ENCODE measurements at regions not wholly inside any gene's neighbourhood (a gene's known extent, or its start where the extent isn't known, plus 50 kb on each side); places are given as distances from the start of the nearest gene placed in this dataset.

DNA sequence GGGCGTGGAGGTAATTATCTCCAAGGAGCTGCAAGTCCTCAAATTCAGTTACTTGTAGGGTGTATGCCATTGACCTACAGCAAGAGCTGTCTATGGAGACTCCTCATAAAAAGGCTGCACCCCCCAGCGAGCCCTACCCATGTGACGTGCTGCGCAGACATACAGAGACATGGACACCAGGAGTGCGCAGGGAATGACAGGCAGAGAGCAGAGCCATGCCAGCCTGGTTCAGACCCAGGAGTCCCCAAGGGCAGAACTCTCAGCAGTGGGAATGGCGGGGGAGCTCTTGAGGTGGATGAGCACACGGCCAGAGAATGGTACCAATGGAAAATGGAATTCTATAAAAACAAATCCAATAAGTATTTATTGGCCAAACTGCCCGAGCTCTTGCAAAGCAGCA is 310.1 kb downstream of the MYCN start:
- 98% methylated on average over 5 of the region's 8 CpGs for WGBS (ENCODE audit: insufficient coverage)
- H2AFZ ChIP-seq (ENCODE audit: insufficient read depth, low read depth, low read length, poor library complexity, severe bottlenecking), result no peak overlapping the region
- no peaks in the 10 kb centered on the region for H3K9me3 ChIP-seq (ENCODE audit: control extremely low read depth in 1 of 3, control insufficient read depth in 2 of 3, insufficient read depth in 1 of 3, low read length in 2 of 3)
- Mint-ChIP-seq H3K9me3 (ENCODE audit: insufficient read depth) (no peaks in the 10 kb centered on the region), H3K4me1 (no peaks in the 10 kb centered on the region), H3K27ac (no peak overlapping the region), H3K27me3 (peaks cover 8% of the 10 kb centered on the region), H3K4me3 (no peak overlapping the region)
- CTCF ChIA-PET, result no interaction called here
- no peak overlapping the region for H3K4me2 ChIP-seq (replicated peaks; ENCODE audit: low read depth, low read length, poor library complexity, severe bottlenecking)
- intact Hi-C loops (cut with micrococcal nuclease), result no loop called here
- H3K27ac ChIP-seq (ENCODE audit: low read length in 2 of 2), result no peak overlapping the region
- no peak overlapping the region for H3K9ac ChIP-seq (ENCODE audit: low read length)
- H4K20me1 ChIP-seq (ENCODE audit: control insufficient read depth, insufficient read depth, low read length, poor library complexity, severe bottlenecking), result no peaks in the 10 kb centered on the region
- no peaks in the 10 kb centered on the region for H3K36me3 ChIP-seq (replicated peaks in 1 of 2; ENCODE audit: control extremely low read depth in 1 of 2, control insufficient read depth in 1 of 2, extremely low read depth in 1 of 2, insufficient read depth in 2 of 2, low read length in 1 of 2)
- no peaks in the 10 kb centered on the region for H3K27me3 ChIP-seq (replicated peaks in 1 of 4; ENCODE audit: control extremely low read depth in 1 of 4, control insufficient read depth in 3 of 4, insufficient read depth in 4 of 4, low read length in 3 of 4)
- H3K79me2 ChIP-seq (ENCODE audit: control insufficient read depth, insufficient read depth, low read length), result no peaks in the 10 kb centered on the region
- TF ChIP-seq, protein P1, sequence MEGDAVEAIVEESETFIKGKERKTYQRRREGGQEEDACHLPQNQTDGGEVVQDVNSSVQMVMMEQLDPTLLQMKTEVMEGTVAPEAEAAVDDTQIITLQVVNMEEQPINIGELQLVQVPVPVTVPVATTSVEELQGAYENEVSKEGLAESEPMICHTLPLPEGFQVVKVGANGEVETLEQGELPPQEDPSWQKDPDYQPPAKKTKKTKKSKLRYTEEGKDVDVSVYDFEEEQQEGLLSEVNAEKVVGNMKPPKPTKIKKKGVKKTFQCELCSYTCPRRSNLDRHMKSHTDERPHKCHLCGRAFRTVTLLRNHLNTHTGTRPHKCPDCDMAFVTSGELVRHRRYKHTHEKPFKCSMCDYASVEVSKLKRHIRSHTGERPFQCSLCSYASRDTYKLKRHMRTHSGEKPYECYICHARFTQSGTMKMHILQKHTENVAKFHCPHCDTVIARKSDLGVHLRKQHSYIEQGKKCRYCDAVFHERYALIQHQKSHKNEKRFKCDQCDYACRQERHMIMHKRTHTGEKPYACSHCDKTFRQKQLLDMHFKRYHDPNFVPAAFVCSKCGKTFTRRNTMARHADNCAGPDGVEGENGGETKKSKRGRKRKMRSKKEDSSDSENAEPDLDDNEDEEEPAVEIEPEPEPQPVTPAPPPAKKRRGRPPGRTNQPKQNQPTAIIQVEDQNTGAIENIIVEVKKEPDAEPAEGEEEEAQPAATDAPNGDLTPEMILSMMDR (IDR thresholded peaks at IDR 0.05), result no peak
- no peak for TF ChIP-seq EZH2 (IDR thresholded peaks at IDR 0.05; ENCODE audit: borderline replicate concordance, insufficient read depth, low read depth, low read length, poor library complexity, severe bottlenecking)
- DNase-seq, result no peak
- H3K4me1 ChIP-seq (ENCODE audit: control insufficient read depth in 2 of 2, insufficient read depth in 2 of 2, low read length in 2 of 2), result no peaks in the 10 kb centered on the region
- H3K4me3 ChIP-seq (ENCODE audit: control extremely low read depth in 1 of 5, extremely low read depth in 1 of 5, insufficient read depth in 1 of 5, low read depth in 2 of 5, low read length in 4 of 5), result no peak overlapping the region
- ATAC-seq (ENCODE audit: low read depth), result no peak
- POLR2A ChIA-PET, result no interaction called here

DNA sequence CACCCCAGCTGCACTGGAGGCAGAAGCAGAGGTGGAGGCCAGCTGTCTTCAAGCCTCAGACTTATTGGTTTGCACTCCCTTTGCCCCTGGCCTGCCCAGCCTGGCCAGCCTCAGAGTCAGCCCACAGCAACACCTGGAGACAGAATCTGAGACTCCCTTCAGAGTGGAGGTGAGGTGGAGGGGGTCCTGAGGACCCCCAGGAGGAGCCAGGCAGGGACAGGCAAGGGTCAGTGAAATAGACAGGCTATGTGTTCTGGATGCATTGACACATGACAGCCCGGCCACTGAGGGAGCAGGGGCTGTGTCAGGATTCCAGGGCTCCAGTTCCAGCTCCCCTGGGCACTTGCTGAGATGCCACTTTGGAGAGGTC is 309.7 kb downstream of the MYCN start:
- H3K27ac Mint-ChIP-seq, result no peak overlapping the region
- H3K4me3 ChIP-seq (ENCODE audit: control extremely low read depth in 1 of 5, extremely low read depth in 1 of 5, insufficient read depth in 1 of 5, low read depth in 2 of 5, low read length in 4 of 5), result no peak overlapping the region
- no peaks in the 10 kb centered on the region for H3K36me3 ChIP-seq (replicated peaks in 1 of 2; ENCODE audit: control extremely low read depth in 1 of 2, control insufficient read depth in 1 of 2, extremely low read depth in 1 of 2, insufficient read depth in 2 of 2, low read length in 1 of 2)
- H2AFZ ChIP-seq (ENCODE audit: insufficient read depth, low read depth, low read length, poor library complexity, severe bottlenecking), result no peak overlapping the region
- 91% methylated on average over 1 of the region's 1 CpG for WGBS (ENCODE audit: insufficient coverage)
- no peaks in the 10 kb centered on the region for H3K27me3 ChIP-seq (replicated peaks in 1 of 4; ENCODE audit: control extremely low read depth in 1 of 4, control insufficient read depth in 3 of 4, insufficient read depth in 4 of 4, low read length in 3 of 4)
- no peaks in the 10 kb centered on the region for H3K4me1 Mint-ChIP-seq
- ChIA-PET POLR2A (no interaction called here), CTCF (no interaction called here)
- TF ChIP-seq, protein P1 (IDR thresholded peaks at IDR 0.05), result no peak
- no peak for TF ChIP-seq EZH2 (IDR thresholded peaks at IDR 0.05; ENCODE audit: borderline replicate concordance, insufficient read depth, low read depth, low read length, poor library complexity, severe bottlenecking)
- no peaks in the 10 kb centered on the region for H3K79me2 ChIP-seq (ENCODE audit: control insufficient read depth, insufficient read depth, low read length)
- H3K9me3 Mint-ChIP-seq (ENCODE audit: insufficient read depth), result no peaks in the 10 kb centered on the region
- H3K4me2 ChIP-seq (replicated peaks; ENCODE audit: low read depth, low read length, poor library complexity, severe bottlenecking), result no peak overlapping the region
- no peaks in the 10 kb centered on the region for H4K20me1 ChIP-seq (ENCODE audit: control insufficient read depth, insufficient read depth, low read length, poor library complexity, severe bottlenecking)
- intact Hi-C loops (cut with micrococcal nuclease), result no loop called here
- no peak overlapping the region for H3K27ac ChIP-seq (ENCODE audit: low read length in 2 of 2)
- no peak for ATAC-seq (ENCODE audit: low read depth)
- no peak overlapping the region for H3K4me3 Mint-ChIP-seq
- peaks cover 8% of the 10 kb centered on the region for H3K27me3 Mint-ChIP-seq
- no peak for DNase-seq
- H3K9me3 ChIP-seq (ENCODE audit: control extremely low read depth in 1 of 3, control insufficient read depth in 2 of 3, insufficient read depth in 1 of 3, low read length in 2 of 3), result no peaks in the 10 kb centered on the region
- no peak overlapping the region for H3K9ac ChIP-seq (ENCODE audit: low read length)
- H3K4me1 ChIP-seq (ENCODE audit: control insufficient read depth in 2 of 2, insufficient read depth in 2 of 2, low read length in 2 of 2), result no peaks in the 10 kb centered on the region

Measured in B cell (primary cell).